SK-N-SH (cell line): ENCODE measurements at regions not wholly inside any gene's neighbourhood (a gene's known extent, or its start where the extent isn't known, plus 50 kb on each side); places are given as distances from the start of the nearest gene placed in this dataset.

Experiments
- CTCF ChIA-PET: fragments of 300-600, 350-600 bp; formaldehyde crosslinking; extraction: SDS; loops from one replicate; lab custom pipeline; 2021; lab: Yijun Ruan, JAX
- POLR2A ChIA-PET: fragments of 350-600 bp; sonication (Branson Sonifier 250); formaldehyde crosslinking; extraction: SDS; loops from one replicate; lab custom pipeline; 2020; ENCODE audit warnings: antibody characterized with exemption, inconsistent platforms; lab: Yijun Ruan, JAX
- DNase-seq: peaks from one replicate; pipeline ENCODE4 v3.0.0; 2012
- H2AFZ ChIP-seq: fragments of 200-600 bp; sonication (generic); 2 replicates; pipeline ENCODE4 v1.8.1; 2016; ENCODE audit warnings: antibody characterized with exemption, mild to moderate bottlenecking, low read depth
- H3F3A ChIP-seq: fragments of 200-600 bp; sonication (generic); replicated peaks from 2 replicates; pipeline ENCODE3; 2016; ENCODE audit warnings: antibody characterized with exemption, mild to moderate bottlenecking; ENCODE audit not compliant: insufficient read depth
- H3K27ac ChIP-seq, 2 experiments: fragments of 200-500 bp in 1 of 2; fragments of 200-600 bp in 1 of 2; sonication (Bioruptor generic) in 1 of 2; sonication (generic), shearing (Covaris generic) in 1 of 2; 2 replicates each; pipeline versions ENCODE4 v1.5.1 to v1.6.1; 2014 to 2016; ENCODE audit warnings: low read depth in 2 of 2, inconsistent platforms in 1 of 2, low read length in 1 of 2, mild to moderate bottlenecking in 1 of 2, mixed read lengths in 1 of 2
- H3K27me3 ChIP-seq: fragments of 200-600 bp; sonication (generic), shearing (Covaris generic); 2 replicates; pipeline ENCODE4 v1.6.1; 2016; ENCODE audit warnings: mixed run types; ENCODE audit not compliant: insufficient read depth
- H3K36me3 ChIP-seq, 2 experiments: fragments of 200-500 bp in 1 of 2; fragments of 200-600 bp in 1 of 2; sonication (Bioruptor generic) in 1 of 2; sonication (generic) in 1 of 2; replicated peaks in 1 of 2; 2 replicates each; pipeline versions ENCODE3 to v1.5.1; 2014 to 2016; ENCODE audit warnings: low read length in 1 of 2, mild to moderate bottlenecking in 1 of 2; ENCODE audit not compliant: insufficient read depth in 2 of 2, control insufficient read depth in 1 of 2
- H3K4me1 ChIP-seq, 2 experiments: fragments of 200-500 bp in 1 of 2; fragments of 200-600 bp in 1 of 2; sonication (Bioruptor generic) in 1 of 2; sonication (generic), shearing (Covaris generic) in 1 of 2; 2 replicates each; pipeline versions ENCODE4 v1.5.1 to v1.6.1; 2014 to 2016; ENCODE audit warnings: low read depth in 1 of 2, low read length in 1 of 2, mixed run types in 1 of 2; ENCODE audit not compliant: insufficient read depth in 2 of 2, control insufficient read depth in 1 of 2
- H3K4me2 ChIP-seq: fragments of 200-600 bp; sonication (generic), shearing (Covaris generic); 2 replicates; pipeline ENCODE4 v1.6.1; 2017; ENCODE audit warnings: mixed run types
- H3K4me3 ChIP-seq, 2 experiments: fragments of 200-500 bp in 1 of 2; fragments of 200-600 bp in 1 of 2; sonication (Bioruptor generic) in 1 of 2; sonication (generic), shearing (Covaris generic) in 1 of 2; 2 replicates each; pipeline versions ENCODE4 v1.5.1 to v1.8.1; 2014 to 2016; ENCODE audit warnings: low read depth in 2 of 2, inconsistent platforms in 1 of 2, low read length in 1 of 2, mild to moderate bottlenecking in 1 of 2, mixed read lengths in 1 of 2, moderate library complexity in 1 of 2
- H3K79me2 ChIP-seq: fragments of 200-600 bp; sonication (generic); 2 replicates; pipeline ENCODE4 v1.8.1; 2017; ENCODE audit warnings: mild to moderate bottlenecking; ENCODE audit not compliant: insufficient read depth
- H3K9ac ChIP-seq: fragments of 200-600 bp; sonication (generic); 2 replicates; pipeline ENCODE4 v1.6.1; 2017; ENCODE audit warnings: mixed run types
- H3K9me2 ChIP-seq: fragments of 200-600 bp; sonication (generic); 2 replicates; pipeline ENCODE4 v1.6.1; 2017; ENCODE audit warnings: mixed run types
- H3K9me3 ChIP-seq: fragments of 200-600 bp; sonication (generic); 2 replicates; pipeline ENCODE4 v1.6.1; 2017; ENCODE audit warnings: mixed run types, mild to moderate bottlenecking, moderate library complexity
- H4K20me1 ChIP-seq: fragments of 200-600 bp; sonication (generic); 2 replicates; pipeline ENCODE4 v1.6.1; 2017; ENCODE audit warnings: mild to moderate bottlenecking, mixed run types; ENCODE audit not compliant: insufficient read depth
- CTCF ChIP-seq: fragments of 200-600 bp; sonication (generic); IDR thresholded peaks from 2 replicates; pipeline ENCODE4 v1.6.1; 2017; ENCODE audit warnings: antibody characterized with exemption, mild to moderate bottlenecking, moderate library complexity
- ELF1 ChIP-seq: IDR thresholded peaks from 2 replicates; pipeline ENCODE4 v1.4.0; 2012
- EZH2phosphoT487 ChIP-seq: fragments of 200-600 bp; sonication (generic); IDR thresholded peaks from 2 replicates; pipeline ENCODE4 v1.6.1; 2017; ENCODE audit warnings: low read depth, mixed run types, mild to moderate bottlenecking, antibody characterized with exemption, moderate library complexity, borderline replicate concordance
- FOSL2 ChIP-seq: IDR thresholded peaks from 2 replicates; pipeline ENCODE4 v1.4.0; 2012; ENCODE audit warnings: low read depth, mild to moderate bottlenecking, moderate library complexity, borderline replicate concordance
- FOXM1 ChIP-seq: IDR thresholded peaks from 2 replicates; pipeline ENCODE4 v1.4.0; 2012; ENCODE audit warnings: low read depth, mild to moderate bottlenecking
- GATA2 ChIP-seq: sonication (generic); formaldehyde crosslinking; IDR thresholded peaks from 2 replicates; pipeline ENCODE4 v1.5.0; 2020; ENCODE audit warnings: mild to moderate bottlenecking, missing genetic modification reagents
- IRF3 ChIP-seq: fragments of 150-350 bp; IDR thresholded peaks from 2 replicates; pipeline ENCODE4 v1.6.1; 2016; ENCODE audit warnings: mild to moderate bottlenecking, low read depth, low read length
- JUND ChIP-seq: IDR thresholded peaks from 2 replicates; pipeline ENCODE4 v1.4.0; 2012
- MEF2A ChIP-seq: IDR thresholded peaks from 2 replicates; pipeline ENCODE4 v1.4.0; 2012; ENCODE audit warnings: low read depth, borderline replicate concordance
- MXI1 ChIP-seq: IDR thresholded peaks from 2 replicates; pipeline ENCODE4 v1.6.1; 2012; ENCODE audit warnings: mild to moderate bottlenecking, low read depth, low read length, improper control_type of control experiment
- NFIC ChIP-seq: IDR thresholded peaks from 2 replicates; pipeline ENCODE4 v1.4.0; 2012; ENCODE audit warnings: borderline replicate concordance
- NRF1 ChIP-seq: IDR thresholded peaks from 2 replicates; pipeline ENCODE4 v1.6.1; 2012; ENCODE audit warnings: low read depth, mild to moderate bottlenecking, low read length
- POLR2AphosphoS5 ChIP-seq: IDR thresholded peaks from 2 replicates; pipeline ENCODE4 v1.6.1; 2012; ENCODE audit warnings: low read depth, low read length
- RAD21 ChIP-seq: IDR thresholded peaks from 2 replicates; pipeline ENCODE4 v1.6.1; 2012; ENCODE audit warnings: mild to moderate bottlenecking, low read length
- RCOR1 ChIP-seq: fragments of 150-350 bp; IDR thresholded peaks from 2 replicates; pipeline ENCODE4 v1.6.1; 2017; ENCODE audit warnings: antibody characterized with exemption, low read length
- SIN3A ChIP-seq: IDR thresholded peaks from 2 replicates; pipeline ENCODE4 v1.6.1; 2012; ENCODE audit warnings: low read depth, mild to moderate bottlenecking, low read length, moderate library complexity, borderline replicate concordance
- TAF1 ChIP-seq: IDR thresholded peaks from 2 replicates; pipeline ENCODE4 v1.6.1; 2012; ENCODE audit warnings: low read depth, mild to moderate bottlenecking, low read length, moderate library complexity, borderline replicate concordance
- TCF12 ChIP-seq: IDR thresholded peaks from 2 replicates; pipeline ENCODE4 v1.4.0; 2012
- YY1 ChIP-seq: IDR thresholded peaks from 2 replicates; pipeline ENCODE4 v1.4.0; 2012; ENCODE audit warnings: low read depth, mild to moderate bottlenecking
- WGBS: methylation state at CpG from one replicate; pipeline ENCODE4 v1.1.6; 2017; ENCODE audit warnings: low lambda C conversion rate; 5-methylcytosine and 5-hydroxymethylcytosine counted together
- TF ChIP-seq, protein P1 (sequence below): fragments of 150-350 bp; IDR thresholded peaks from 2 replicates; pipeline ENCODE4 v1.6.1; 2017; ENCODE audit warnings: antibody characterized with exemption, low read length, low read depth, borderline replicate concordance
- TF ChIP-seq, protein P2 (sequence below): IDR thresholded peaks from 2 replicates; pipeline ENCODE4; 2012

DNA sequence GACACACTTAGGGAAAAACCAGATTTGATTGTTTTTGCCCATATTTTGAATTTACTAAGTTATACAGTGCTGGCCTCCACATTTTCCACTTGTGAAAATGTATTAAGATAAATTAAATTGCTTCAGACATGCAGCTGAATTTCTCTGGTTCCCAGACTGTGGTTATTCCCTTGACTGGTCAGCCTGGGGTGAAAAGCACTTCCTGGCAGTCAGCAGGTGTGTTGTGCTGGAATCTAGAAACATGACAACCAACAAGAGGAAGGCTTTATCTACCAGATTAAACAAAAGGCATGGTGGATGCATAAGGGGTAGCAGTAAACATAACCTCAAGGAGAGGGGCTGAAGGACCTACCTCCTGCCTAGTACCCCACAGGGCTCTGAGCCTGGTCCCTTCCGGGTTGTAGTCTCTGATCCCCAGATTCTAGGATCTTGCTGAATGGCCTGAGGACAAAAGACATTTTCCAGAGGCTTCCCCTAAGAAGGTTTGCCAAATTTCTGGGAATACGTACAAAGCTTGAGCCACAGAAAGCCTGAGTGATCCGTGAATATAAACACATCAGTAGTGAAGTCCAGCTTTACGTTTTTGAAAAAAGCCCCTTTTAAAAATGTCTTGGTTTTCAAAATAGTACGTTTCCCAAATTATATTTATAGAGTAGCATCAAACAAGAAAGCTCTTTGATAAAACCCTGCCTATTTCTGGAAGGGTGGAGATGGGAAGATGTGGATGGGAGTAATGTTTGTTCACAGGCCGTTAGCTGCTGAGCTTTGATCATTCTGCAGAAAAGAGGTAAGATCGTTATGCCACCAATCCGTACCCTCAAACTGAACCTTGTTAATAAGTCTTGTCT is 133.4 kb downstream of the LACC1 start:
- no peak for DNase-seq
- CTCF ChIA-PET: interaction anchor here (1.4 to 1.7 kb wide), 2 partner anchors 105 to 107 kb away, joined by 3 to 5 read pairs; no protein-coding TSS in a partner anchor
- WGBS: 75% methylated on average over 8 of the region's 8 CpGs
- peak overlapping the region; percentile 57; the same call in 1 of the 2 replicates for H3K4me2 ChIP-seq
- no peaks in the 10 kb centered on the region for H3K27me3 ChIP-seq
- H3K4me3 ChIP-seq: no peak overlapping the region
- no peaks in the 10 kb centered on the region for H3K9me3 ChIP-seq
- peaks cover 0 to 7% of the 10 kb centered on the region in 2 experiments; a peak in 2 of 4 replicates for H3K4me1 ChIP-seq
- no peaks in the 10 kb centered on the region for H3K36me3 ChIP-seq
- H3F3A ChIP-seq: peaks cover 6% of the 10 kb centered on the region
- H4K20me1 ChIP-seq: no peaks in the 10 kb centered on the region
- TF ChIP-seq YY1: no peak
- no peak for TF ChIP-seq SIN3A
- TF ChIP-seq EZH2phosphoT487: no peak
- no peak for TF ChIP-seq FOSL2
- TF ChIP-seq RCOR1: no peak
- TF ChIP-seq TAF1: no peak
- TF ChIP-seq TCF12: no peak
- no peak for TF ChIP-seq FOXM1
- TF ChIP-seq, protein P1, sequence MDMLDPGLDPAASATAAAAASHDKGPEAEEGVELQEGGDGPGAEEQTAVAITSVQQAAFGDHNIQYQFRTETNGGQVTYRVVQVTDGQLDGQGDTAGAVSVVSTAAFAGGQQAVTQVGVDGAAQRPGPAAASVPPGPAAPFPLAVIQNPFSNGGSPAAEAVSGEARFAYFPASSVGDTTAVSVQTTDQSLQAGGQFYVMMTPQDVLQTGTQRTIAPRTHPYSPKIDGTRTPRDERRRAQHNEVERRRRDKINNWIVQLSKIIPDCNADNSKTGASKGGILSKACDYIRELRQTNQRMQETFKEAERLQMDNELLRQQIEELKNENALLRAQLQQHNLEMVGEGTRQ: no peak
- TF ChIP-seq ELF1: no peak
- TF ChIP-seq RAD21: no peak
- no peak for TF ChIP-seq GATA2
- no peak for TF ChIP-seq NRF1
- TF ChIP-seq IRF3: no peak
- H3K9ac ChIP-seq: no peak overlapping the region
- POLR2A ChIA-PET: no interaction called here
- H3K79me2 ChIP-seq: no peaks in the 10 kb centered on the region
- H3K27ac ChIP-seq: peak overlapping the region; percentile 69 to 72
- H3K9me2 ChIP-seq: no peaks in the 10 kb centered on the region
- peak overlapping the region; percentile 23; the same call in 1 of the 2 replicates for H2AFZ ChIP-seq

DNA sequence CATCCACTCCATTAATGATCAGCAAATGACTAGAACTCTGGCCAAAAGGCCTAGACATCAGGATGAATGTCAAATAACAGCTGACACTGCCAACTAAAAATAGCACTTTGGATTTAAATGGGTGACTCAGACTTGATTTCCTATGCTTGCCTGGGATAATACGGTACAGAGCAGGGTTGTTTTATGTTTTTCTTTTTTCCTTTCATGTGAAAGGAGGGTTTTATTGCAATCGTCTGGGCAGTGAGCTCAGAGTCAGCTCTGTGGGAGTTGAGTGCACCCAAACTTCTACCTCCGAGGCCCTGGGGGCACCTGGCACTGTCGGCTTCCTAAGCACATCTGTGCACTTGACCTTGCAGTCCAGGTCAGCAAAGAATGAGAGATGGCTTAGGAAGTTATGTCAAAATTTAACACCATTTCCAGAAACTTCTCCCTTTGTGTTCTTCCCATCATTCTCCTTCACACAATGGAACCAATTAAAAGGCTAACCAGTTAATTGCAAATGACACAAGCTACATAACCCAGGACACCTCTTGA is 134.1 kb downstream of the LACC1 start:
- Histone ChIP-seq H3K79me2 (no peaks in the 10 kb centered on the region), H3K9ac (no peak overlapping the region; the same call in 1 of the 2 replicates), H4K20me1 (no peaks in the 10 kb centered on the region), H3K27me3 (no peaks in the 10 kb centered on the region), H3K27ac (peak overlapping the region; percentile 71 to 72; a peak in 3 of 4 replicates), H3K4me1 (peaks cover 0 to 7% of the 10 kb centered on the region in 2 experiments; a peak in 2 of 4 replicates), H3K36me3 (no peaks in the 10 kb centered on the region), H3K9me2 (no peaks in the 10 kb centered on the region), H2AFZ (peak overlapping the region; percentile 23), H3K9me3 (no peaks in the 10 kb centered on the region), H3K4me2 (peak overlapping the region; percentile 57), H3K4me3 (no peak overlapping the region), H3F3A (peaks cover 6% of the 10 kb centered on the region)
- WGBS: 29% methylated on average over 4 of the region's 4 CpGs
- no peak for DNase-seq
- POLR2A ChIA-PET: no interaction called here
- CTCF ChIA-PET: interaction anchor here (1.5 to 1.7 kb wide), 2 partner anchors 105 to 106 kb away, joined by 4 to 5 read pairs; no protein-coding TSS in a partner anchor
- no peak for TF ChIP-seq YY1
- TF ChIP-seq RAD21: no peak
- peak; percentile 93 for TF ChIP-seq MEF2A
- TF ChIP-seq, protein P1: no peak
- TF ChIP-seq NFIC: peak; percentile 39; the same call in 1 of the 2 replicates
- no peak for TF ChIP-seq EZH2phosphoT487
- no peak for TF ChIP-seq FOXM1
- peak; percentile 52 for TF ChIP-seq JUND
- TF ChIP-seq TAF1: no peak
- peak; percentile 22; the same call in 1 of the 2 replicates for TF ChIP-seq POLR2AphosphoS5
- TF ChIP-seq, protein P2, sequence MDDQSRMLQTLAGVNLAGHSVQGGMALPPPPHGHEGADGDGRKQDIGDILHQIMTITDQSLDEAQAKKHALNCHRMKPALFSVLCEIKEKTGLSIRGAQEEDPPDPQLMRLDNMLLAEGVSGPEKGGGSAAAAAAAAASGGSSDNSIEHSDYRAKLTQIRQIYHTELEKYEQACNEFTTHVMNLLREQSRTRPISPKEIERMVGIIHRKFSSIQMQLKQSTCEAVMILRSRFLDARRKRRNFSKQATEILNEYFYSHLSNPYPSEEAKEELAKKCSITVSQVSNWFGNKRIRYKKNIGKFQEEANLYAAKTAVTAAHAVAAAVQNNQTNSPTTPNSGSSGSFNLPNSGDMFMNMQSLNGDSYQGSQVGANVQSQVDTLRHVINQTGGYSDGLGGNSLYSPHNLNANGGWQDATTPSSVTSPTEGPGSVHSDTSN: peak; percentile 73
- TF ChIP-seq MXI1: no peak
- TF ChIP-seq TCF12: peak; percentile 55
- TF ChIP-seq CTCF: no peak
